ENCODE measurements at regions not wholly inside any gene's neighbourhood (a gene's known extent, or its start where the extent isn't known, plus 50 kb on each side); places are given as distances from the start of the nearest gene placed in this dataset.

DNA sequence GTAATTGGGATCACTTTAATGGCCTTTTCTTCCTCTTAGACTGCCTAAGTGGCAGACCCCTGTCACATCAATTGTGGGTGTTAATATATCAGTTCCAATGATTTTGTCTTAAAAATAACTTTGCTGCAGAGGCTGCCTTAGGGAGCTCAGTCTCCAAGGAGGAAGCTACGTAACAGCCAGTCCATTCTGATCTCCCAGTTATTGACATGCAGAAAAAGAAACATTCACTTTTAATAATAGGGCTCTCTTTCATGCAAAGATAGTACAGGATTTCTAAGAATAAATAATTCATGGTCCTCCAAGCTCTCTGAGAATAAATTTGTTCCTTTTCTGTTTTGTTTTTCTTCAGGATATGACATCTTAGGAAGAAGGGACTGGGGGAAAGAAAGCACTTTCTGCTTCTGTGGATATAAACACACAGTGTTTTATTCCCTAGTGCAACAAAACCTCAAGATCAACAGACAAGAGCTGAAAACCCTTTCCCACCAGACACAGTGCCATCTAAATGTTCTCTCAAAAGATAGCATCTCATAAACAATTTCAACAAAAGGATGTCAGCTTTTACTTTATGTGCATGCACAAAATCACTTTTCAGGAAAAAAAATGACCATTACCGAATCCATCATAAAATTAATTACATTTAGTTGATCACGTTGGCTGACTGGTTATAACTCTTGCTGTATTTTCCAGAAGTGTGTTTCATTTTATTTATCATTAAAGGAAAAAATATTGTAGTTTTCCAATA, 372.4 kb upstream of the SLC7A11 start:
- H3K36me3 ChIP-seq (replicated peaks; ENCODE audit: control insufficient read depth, insufficient read depth, low read length) = no peaks in the 10 kb centered on the region
- H3K27me3 ChIP-seq (ENCODE audit: control insufficient read depth, insufficient read depth, low read length) = no peaks in the 10 kb centered on the region
- no peak overlapping the region for H3K4me3 ChIP-seq (ENCODE audit: insufficient read depth, low read depth, low read length)
- no peak for DNase-seq

DNA sequence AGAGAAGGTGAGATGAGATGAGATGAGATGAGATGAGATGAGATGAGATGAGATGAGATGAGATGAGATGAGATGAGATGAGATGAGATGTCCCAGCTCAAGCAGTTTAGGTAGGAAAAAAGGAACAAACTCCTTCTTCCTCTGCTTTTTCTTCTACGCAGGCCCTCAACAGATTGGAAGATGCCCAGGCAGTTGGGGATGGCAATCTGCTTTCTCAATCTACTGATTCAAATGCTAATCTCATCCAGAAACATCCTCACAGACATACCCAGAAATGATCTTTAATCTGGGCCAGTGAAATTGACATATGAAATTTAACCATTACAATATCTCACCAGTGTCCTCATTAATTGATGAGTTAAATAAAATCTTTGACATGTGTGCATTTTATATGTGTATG, 370.3 kb upstream of the SLC7A11 start:
- Histone ChIP-seq H3K36me3 (replicated peaks; ENCODE audit: control insufficient read depth, insufficient read depth, low read length) (no peaks in the 10 kb centered on the region), H3K4me3 (ENCODE audit: insufficient read depth, low read depth, low read length) (no peak overlapping the region), H3K27me3 (ENCODE audit: control insufficient read depth, insufficient read depth, low read length) (no peaks in the 10 kb centered on the region)
- DNase-seq = no peak

DNA sequence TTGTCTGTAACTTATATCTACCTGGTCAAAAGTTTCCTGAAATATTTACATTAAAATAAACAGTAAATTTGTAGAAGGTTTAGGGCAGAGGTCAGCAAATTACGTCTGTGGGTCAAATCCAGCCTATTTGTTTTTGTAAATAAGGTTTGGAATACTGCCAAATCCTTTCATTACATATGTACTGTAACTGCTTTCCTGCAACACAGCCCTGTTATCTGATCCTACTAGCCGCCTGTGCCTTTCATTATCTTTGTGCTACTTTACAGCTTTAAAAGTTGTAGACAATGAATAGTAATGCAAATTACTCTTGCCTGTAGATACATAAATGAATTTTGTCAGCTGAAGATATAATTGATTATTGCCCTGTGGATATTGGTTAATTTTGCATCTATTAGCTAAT, 369.6 kb upstream of the SLC7A11 start:
- H3K36me3 ChIP-seq (replicated peaks; ENCODE audit: control insufficient read depth, insufficient read depth, low read length) = no peaks in the 10 kb centered on the region
- H3K4me3 ChIP-seq (ENCODE audit: insufficient read depth, low read depth, low read length) = no peak overlapping the region
- H3K27me3 ChIP-seq (ENCODE audit: control insufficient read depth, insufficient read depth, low read length) = no peaks in the 10 kb centered on the region
- no peak for DNase-seq

DNA sequence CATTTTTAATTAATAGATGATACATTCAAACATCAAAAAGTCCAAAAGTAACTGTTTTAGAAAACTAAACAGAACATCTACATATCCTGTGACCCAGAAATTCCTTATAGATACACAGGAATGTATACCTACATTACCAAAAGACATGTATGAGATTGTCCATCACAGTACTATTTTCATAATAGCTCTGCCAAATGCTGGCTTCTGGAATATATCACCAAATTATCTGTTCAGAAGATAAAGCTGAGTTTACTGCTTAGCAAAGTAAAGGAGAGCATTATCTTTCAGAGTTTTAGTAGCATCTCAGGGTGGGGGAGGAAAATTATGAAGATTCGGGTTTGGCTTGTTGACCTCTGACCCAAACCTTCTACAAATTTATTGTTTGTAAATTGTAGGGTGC, 368.9 kb upstream of the SLC7A11 start:
- no peak for DNase-seq
- H3K36me3 ChIP-seq (replicated peaks; ENCODE audit: control insufficient read depth, insufficient read depth, low read length) = no peaks in the 10 kb centered on the region
- no peaks in the 10 kb centered on the region for H3K27me3 ChIP-seq (ENCODE audit: control insufficient read depth, insufficient read depth, low read length)
- no peak overlapping the region for H3K4me3 ChIP-seq (ENCODE audit: insufficient read depth, low read depth, low read length)

DNA sequence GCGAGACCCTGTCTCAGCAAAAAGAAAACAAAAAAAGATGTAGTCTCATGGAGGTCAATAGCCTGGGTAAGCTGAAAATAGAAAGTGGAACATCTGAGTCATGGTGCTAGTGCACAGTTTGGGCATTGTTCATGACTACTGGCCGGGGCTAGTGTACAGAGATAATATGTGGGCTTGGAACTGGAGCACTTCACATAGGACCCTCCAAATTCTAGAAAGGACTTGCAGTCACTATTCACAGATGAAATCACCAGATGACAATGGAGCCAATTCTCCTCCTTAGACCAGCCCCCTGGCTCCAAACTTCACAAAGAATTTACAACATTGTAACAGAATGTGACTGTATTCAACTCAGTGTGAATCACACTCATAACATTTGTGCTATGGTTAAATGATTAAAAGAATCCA, 367.8 kb upstream of the SLC7A11 start:
- no peaks in the 10 kb centered on the region for H3K27me3 ChIP-seq (ENCODE audit: control insufficient read depth, insufficient read depth, low read length)
- no peaks in the 10 kb centered on the region for H3K36me3 ChIP-seq (replicated peaks; ENCODE audit: control insufficient read depth, insufficient read depth, low read length)
- DNase-seq = no peak
- H3K4me3 ChIP-seq (ENCODE audit: insufficient read depth, low read depth, low read length) = no peak overlapping the region

DNA sequence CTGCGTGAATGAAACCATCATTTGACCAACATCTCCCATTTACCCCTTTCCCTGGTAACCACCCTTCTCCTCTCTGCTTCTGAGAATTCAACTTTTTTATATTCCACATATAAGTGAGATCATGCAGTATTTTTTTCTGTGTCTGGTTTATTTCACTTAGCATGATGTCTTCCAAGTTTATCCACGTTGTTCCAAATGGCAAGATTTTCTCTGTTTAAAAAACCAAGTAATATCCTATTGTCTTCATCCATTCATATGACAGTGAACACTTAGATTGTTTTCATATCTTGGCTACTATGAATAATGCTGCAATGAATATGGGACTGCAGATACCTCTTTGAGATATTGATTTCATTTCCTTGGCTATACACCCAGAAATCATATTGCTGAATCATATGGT, 362.4 kb upstream of the SLC7A11 start:
- DNase-seq = no peak
- H3K4me3 ChIP-seq (ENCODE audit: insufficient read depth, low read depth, low read length) = no peak overlapping the region
- no peaks in the 10 kb centered on the region for H3K36me3 ChIP-seq (replicated peaks; ENCODE audit: control insufficient read depth, insufficient read depth, low read length)
- H3K27me3 ChIP-seq (ENCODE audit: control insufficient read depth, insufficient read depth, low read length) = no peaks in the 10 kb centered on the region

DNA sequence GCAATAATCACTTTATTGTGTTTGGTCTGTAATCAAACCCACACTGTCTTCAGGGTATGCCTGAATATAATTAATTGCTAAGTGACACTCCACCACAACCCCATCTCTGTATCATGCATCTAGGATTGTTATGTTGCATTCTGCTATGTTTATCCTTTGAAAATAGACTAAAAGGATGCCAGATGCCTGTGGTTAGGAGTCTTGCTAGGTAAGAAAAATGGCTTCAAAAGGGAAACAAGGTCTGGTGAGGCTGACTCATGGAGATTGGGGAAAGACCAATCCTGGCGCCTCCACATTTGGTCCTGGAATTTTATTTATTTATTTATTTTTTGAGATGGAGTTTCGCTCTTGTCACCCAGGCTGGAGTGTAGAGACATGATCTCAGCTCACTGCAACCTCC, 360.5 kb upstream of the SLC7A11 start:
- no peaks in the 10 kb centered on the region for H3K27me3 ChIP-seq (ENCODE audit: control insufficient read depth, insufficient read depth, low read length)
- H3K36me3 ChIP-seq (replicated peaks; ENCODE audit: control insufficient read depth, insufficient read depth, low read length) = no peaks in the 10 kb centered on the region
- H3K4me3 ChIP-seq (ENCODE audit: insufficient read depth, low read depth, low read length) = no peak overlapping the region
- DNase-seq = no peak

DNA sequence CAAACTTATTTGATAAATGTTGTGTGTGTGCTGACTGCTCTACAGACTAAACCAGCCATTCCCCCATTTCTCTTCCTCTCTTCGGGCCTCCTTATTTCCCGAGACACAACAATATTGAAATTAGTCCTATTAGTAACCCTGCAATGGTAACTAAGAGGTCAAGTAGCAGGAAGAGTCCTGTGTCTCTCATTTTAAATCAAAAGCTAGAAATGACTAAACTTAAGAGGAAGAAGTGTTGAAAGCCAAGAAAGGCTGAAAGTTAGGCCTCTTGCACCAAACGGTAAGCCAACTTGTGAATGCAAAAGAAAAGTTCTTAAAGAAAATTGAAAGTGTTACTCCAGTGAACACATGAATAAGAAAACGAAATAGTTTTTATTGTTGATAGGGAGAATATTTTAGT, 357.8 kb upstream of the SLC7A11 start:
- no peak overlapping the region for H3K4me3 ChIP-seq (ENCODE audit: insufficient read depth, low read depth, low read length)
- no peaks in the 10 kb centered on the region for H3K36me3 ChIP-seq (replicated peaks; ENCODE audit: control insufficient read depth, insufficient read depth, low read length)
- no peak for DNase-seq
- H3K27me3 ChIP-seq (ENCODE audit: control insufficient read depth, insufficient read depth, low read length) = no peaks in the 10 kb centered on the region

DNA sequence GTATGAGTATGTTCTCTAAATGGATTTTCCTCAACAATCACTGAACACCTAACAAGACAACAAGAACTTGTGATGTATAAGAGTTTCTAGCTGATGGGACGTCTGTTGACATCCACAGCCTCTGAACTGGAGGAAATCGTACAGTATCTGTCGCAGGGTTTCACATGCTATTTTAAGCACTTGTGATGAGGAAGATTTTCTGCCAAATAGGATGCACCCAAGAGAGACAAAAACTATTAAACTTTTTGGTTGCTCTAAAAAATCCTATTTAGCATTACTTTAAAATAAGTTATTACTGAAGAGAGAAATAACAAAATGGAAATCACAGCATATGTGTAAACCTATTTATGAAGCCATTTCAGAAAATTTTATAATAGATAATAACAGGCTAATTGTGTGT, 356.1 kb upstream of the SLC7A11 start:
- H3K4me3 ChIP-seq (ENCODE audit: insufficient read depth, low read depth, low read length) = no peak overlapping the region
- H3K36me3 ChIP-seq (replicated peaks; ENCODE audit: control insufficient read depth, insufficient read depth, low read length) = no peaks in the 10 kb centered on the region
- no peak for DNase-seq
- H3K27me3 ChIP-seq (ENCODE audit: control insufficient read depth, insufficient read depth, low read length) = no peaks in the 10 kb centered on the region

DNA sequence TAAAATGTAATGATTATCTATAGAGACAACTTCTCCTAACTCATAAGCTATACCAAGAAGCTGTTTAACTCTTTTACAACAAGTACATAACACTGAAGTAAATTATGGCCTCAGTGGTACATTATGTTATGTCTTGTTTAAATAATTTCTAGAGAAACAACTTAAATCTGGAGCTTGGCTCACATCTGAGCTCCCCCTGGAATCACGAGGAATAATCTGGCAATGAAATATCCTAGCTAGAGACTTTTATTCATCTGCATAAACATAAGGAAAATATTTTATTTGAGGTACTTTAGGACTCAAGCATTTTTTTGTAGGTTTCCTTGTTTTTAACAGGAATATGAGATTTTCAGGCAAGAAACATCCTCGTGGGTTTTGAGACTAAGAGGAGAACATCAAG, 354.7 kb upstream of the SLC7A11 start:
- H3K36me3 ChIP-seq (replicated peaks; ENCODE audit: control insufficient read depth, insufficient read depth, low read length) = no peaks in the 10 kb centered on the region
- H3K27me3 ChIP-seq (ENCODE audit: control insufficient read depth, insufficient read depth, low read length) = no peaks in the 10 kb centered on the region
- no peak overlapping the region for H3K4me3 ChIP-seq (ENCODE audit: insufficient read depth, low read depth, low read length)
- DNase-seq = no peak

DNA sequence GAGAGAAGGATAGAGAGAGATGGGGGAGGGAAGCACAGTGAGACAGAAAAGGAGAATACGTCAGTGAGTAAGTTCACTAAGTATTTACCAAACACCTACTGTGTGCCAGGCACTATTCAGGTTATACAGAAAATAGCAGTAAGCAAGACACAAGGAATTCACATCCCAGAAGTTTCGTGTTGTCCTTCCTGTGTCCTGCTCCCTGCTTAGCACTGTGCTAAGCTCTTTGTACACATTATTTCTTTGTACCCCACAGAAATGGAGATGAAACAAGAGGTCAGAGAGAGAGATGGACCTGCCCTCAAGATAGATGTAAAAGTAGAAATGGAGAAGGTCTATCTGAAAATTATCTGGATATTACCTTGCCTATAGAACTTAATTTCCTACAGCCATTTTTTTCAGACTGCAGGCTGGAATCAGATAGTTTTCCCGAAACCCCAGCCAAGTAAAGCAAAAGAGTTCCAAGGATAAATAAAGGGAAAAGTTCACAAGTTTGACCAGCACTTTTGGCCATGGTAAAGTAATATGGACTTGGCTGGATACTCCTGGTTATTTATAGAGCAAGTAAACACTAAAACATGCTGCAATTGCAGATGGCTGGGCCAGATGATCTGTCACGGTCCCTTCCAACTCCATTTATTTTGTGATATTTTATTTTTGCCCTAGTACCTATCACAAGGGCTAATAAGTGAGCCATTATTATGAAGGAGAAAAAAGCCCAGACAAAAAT, 353.7 kb upstream of the SLC7A11 start:
- DNase-seq = no peak
- H3K27me3 ChIP-seq (ENCODE audit: control insufficient read depth, insufficient read depth, low read length) = no peaks in the 10 kb centered on the region
- no peaks in the 10 kb centered on the region for H3K36me3 ChIP-seq (replicated peaks; ENCODE audit: control insufficient read depth, insufficient read depth, low read length)
- H3K4me3 ChIP-seq (ENCODE audit: insufficient read depth, low read depth, low read length) = no peak overlapping the region

DNA sequence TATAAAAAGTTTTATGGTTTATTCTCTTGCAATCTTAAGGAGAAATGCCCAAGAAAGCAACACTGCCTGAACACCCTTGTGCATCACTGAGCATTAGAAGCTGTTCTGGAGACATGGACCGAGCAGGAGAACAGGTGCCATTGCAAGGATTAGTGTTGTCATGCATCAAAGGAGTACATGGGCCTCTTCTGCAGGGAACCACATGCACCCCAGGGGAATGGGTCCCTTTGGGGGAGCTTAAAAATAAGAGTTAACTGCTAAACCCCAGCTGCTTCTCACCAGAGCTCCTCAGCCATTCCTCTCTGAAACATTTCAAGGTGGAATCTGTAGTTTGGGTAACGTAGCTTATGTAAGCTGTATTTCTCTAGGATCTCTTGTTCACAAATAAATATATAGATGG, 353.0 kb upstream of the SLC7A11 start:
- no peaks in the 10 kb centered on the region for H3K27me3 ChIP-seq (ENCODE audit: control insufficient read depth, insufficient read depth, low read length)
- no peak overlapping the region for H3K4me3 ChIP-seq (ENCODE audit: insufficient read depth, low read depth, low read length)
- no peak for DNase-seq
- H3K36me3 ChIP-seq (replicated peaks; ENCODE audit: control insufficient read depth, insufficient read depth, low read length) = no peaks in the 10 kb centered on the region

DNA sequence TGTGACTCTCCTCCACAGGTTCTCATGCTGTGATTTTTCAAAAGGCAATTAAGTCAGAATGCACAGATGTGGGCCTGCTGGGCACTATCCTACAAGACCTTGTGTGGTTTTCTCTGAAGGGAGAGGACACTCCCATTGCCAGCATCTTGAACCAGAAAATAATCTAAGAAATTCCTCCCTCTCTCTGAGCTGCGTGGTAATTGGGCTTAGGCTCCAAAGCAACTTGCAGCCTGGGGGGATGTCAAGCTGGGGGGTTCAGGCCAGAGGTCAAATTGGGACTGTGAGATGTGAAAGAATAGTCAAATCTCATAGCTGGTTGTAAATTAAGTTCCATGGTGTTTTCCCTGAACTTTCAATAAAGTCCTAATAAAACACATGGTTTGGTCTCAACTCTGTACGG, 350.6 kb upstream of the SLC7A11 start:
- H3K36me3 ChIP-seq (replicated peaks; ENCODE audit: control insufficient read depth, insufficient read depth, low read length) = no peaks in the 10 kb centered on the region
- H3K4me3 ChIP-seq (ENCODE audit: insufficient read depth, low read depth, low read length) = no peak overlapping the region
- no peak for DNase-seq
- no peaks in the 10 kb centered on the region for H3K27me3 ChIP-seq (ENCODE audit: control insufficient read depth, insufficient read depth, low read length)

DNA sequence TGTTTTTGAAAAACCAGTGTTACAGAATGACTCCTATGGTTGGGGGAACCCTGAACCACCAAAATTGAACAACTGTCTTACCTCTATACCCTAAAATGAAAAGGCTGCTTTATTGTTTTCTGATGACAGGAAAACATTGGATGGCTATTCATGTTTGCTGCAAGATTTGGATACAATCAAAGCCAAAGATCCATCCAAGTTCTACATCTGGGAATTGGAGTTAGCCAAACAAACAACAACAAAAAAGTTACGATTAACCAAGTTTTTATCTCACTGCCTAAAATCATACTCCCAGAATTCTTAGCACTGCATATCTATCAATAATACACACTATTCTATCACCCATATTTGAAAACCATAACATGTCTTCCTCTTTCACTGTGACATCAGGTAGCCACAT, 349.7 kb upstream of the SLC7A11 start:
- Histone ChIP-seq H3K4me3 (ENCODE audit: insufficient read depth, low read depth, low read length) (no peak overlapping the region), H3K36me3 (replicated peaks; ENCODE audit: control insufficient read depth, insufficient read depth, low read length) (no peaks in the 10 kb centered on the region), H3K27me3 (ENCODE audit: control insufficient read depth, insufficient read depth, low read length) (no peaks in the 10 kb centered on the region)
- DNase-seq = no peak

DNA sequence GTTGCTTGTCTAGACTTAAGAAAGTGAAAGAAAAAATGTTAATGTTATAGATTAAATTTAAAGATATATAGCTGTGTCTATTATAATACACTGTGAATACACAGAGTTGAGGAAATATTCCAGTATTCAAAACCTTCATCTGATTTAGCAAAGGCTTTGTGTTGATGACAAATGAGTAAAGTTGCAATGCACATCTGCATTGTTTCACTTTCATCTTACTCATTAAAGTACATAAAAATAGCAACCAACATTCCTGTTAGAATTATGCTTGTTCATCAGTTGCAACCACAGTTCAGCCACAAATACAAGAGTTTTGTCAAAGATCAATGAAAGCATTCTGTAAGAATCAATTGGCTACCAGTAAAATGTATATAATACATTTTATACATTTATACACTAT, 346.4 kb upstream of the SLC7A11 start:
- H3K4me3 ChIP-seq (ENCODE audit: insufficient read depth, low read depth, low read length) = no peak overlapping the region
- no peak for DNase-seq
- H3K27me3 ChIP-seq (ENCODE audit: control insufficient read depth, insufficient read depth, low read length) = no peaks in the 10 kb centered on the region
- H3K36me3 ChIP-seq (replicated peaks; ENCODE audit: control insufficient read depth, insufficient read depth, low read length) = no peaks in the 10 kb centered on the region
